WI38 (cell line): ENCODE measurements at regions not wholly inside any gene's neighbourhood (a gene's known extent, or its start where the extent isn't known, plus 50 kb on each side); places are given as distances from the start of the nearest gene placed in this dataset.

Source experiments
- H3K4me3 ChIP-seq: 2 replicates; pipeline ENCODE4 v1.5.1; 2011; ENCODE audit warnings: low read depth, mild to moderate bottlenecking, control low read depth, low read length
- TF ChIP-seq, protein P1 (sequence below): IDR thresholded peaks from 2 replicates; pipeline ENCODE4 v1.5.1; 2012; ENCODE audit warnings: low read depth, mild to moderate bottlenecking, control low read depth, low read length

DNA sequence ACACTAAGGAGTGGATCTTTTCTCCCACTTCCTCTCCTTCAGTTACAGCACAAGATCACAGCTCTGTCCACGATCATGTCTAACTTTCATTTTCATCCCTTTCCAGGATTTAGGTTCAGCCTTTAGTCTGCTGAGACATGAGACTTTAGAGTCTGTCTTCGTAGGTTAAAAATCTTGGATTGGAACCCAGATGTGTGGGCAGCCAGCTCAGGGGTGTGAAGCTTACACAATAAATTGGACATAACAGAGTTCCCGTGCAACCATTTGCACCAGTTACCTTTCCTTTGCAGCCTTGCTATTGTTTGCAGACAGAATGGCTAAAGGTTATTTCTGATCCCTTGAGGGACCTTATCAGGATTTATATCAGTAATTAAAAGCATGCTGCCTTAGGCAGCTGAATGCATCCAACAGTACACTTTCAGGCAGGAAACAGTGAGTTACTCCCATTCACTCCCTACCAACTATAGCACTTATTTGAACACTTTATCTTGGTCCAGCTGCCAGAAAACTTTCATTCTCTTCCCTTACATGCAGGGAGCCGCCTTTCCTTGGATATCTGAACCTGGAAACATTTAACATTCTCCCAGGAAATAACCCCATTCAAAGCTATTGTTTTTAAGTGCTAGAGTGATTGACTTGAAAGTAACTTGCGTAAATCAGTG is 87.3 kb downstream of the TMEM100 start:
- TF ChIP-seq, protein P1, sequence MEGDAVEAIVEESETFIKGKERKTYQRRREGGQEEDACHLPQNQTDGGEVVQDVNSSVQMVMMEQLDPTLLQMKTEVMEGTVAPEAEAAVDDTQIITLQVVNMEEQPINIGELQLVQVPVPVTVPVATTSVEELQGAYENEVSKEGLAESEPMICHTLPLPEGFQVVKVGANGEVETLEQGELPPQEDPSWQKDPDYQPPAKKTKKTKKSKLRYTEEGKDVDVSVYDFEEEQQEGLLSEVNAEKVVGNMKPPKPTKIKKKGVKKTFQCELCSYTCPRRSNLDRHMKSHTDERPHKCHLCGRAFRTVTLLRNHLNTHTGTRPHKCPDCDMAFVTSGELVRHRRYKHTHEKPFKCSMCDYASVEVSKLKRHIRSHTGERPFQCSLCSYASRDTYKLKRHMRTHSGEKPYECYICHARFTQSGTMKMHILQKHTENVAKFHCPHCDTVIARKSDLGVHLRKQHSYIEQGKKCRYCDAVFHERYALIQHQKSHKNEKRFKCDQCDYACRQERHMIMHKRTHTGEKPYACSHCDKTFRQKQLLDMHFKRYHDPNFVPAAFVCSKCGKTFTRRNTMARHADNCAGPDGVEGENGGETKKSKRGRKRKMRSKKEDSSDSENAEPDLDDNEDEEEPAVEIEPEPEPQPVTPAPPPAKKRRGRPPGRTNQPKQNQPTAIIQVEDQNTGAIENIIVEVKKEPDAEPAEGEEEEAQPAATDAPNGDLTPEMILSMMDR: no peak
- H3K4me3 ChIP-seq: peak overlapping the region; percentile 15; the same call in 1 of the 2 replicates

DNA sequence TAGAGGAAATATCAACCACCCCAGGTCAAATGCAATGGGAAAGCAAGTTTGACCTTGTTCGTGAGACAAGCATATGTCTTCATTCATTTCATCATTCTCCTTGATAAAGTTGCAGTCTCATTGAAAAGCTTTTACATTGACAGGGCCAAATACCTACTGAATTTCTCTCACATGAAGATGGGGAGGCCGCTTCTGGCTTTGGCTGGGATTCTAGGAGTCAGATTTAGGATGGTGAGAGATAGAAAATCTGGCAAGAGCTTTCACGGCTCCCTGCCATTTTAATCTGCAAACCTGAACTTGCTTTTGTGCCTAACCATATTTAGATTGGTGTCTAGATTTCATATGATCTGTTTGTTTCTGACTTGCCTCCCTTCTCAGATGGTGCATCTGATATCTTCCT is 88.0 kb downstream of the TMEM100 start:
- TF ChIP-seq, protein P1: no peak
- H3K4me3 ChIP-seq: no peak overlapping the region

DNA sequence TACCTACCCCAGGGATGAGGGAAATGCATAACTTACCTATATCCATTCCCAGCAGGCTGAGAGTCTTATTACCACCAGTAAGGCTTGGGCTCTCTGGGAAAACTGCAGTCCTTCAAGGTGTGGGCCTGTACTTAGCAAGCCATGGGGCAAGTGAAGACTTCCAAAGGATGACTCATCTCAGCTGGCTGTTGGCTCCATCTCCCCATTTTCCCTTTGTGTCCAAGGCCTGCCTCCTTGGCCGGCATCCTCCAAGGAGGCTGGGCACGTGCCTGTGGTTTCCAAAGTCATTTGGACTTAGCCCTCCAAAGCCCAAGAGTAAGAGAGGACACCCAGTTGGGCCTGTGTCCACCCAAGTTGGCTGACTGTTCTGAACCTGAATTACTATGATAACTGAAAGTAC is 89.8 kb downstream of the TMEM100 start:
- no peak overlapping the region for H3K4me3 ChIP-seq
- TF ChIP-seq, protein P1: no peak

DNA sequence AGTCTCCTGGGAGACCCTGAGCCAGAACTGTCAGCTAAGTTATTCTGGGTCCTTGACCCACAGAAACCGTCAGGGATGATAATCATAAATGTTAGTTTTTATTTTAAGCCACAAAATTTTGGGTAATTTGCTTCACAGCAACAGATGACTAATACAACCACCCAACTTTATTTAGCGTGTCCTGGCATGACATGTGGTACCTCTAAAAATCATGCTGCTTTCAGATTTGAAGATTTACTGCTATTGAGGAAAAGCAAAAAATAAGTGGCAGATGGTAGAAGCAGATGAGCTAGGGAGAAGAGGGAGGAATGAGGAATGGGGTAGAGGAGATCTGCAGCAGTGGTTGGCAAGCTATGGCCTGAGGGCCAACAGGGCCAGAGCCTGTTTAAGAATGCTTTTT is 90.4 kb downstream of the TMEM100 start:
- TF ChIP-seq, protein P1: no peak
- no peak overlapping the region for H3K4me3 ChIP-seq

DNA sequence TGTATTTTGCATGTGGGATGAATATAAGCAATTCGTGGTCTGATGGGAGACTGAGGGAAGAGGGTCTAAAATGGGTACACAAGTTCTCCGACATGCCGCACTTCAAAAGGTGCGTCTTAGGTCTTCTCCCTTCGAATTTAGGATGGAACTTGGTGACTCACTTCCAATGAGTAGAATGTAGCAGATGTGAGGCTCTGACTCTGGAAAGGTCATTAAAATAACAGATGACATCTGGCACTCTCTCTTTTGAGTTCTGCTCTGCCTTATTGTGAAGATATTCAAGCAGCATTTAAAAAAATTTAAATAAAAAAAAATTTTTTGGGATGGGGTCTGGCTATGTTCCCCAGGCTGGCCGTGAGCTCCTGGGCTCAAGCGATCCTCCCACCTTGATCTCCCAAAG is 92.7 kb downstream of the TMEM100 start:
- no peak overlapping the region for H3K4me3 ChIP-seq
- TF ChIP-seq, protein P1: no peak

DNA sequence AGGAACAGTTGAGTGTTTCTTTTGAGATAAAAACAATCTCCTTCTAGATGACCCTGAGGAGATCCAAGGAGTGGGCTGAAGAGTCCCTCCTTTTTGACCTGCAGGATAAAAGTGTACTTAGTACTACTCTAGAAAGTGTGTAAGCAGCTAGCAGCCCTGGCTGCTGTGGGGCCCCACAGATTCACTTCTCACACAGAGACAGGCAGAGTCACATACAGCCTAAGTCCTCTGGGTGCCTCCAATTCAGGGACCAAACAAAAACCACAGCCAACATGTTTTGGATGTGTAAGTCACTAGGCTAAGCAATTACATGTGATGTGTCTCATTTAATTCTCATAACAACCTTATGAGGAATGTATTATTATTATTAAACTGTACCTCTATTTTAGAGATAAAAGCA is 97.1 kb downstream of the TMEM100 start:
- H3K4me3 ChIP-seq: no peak overlapping the region
- TF ChIP-seq, protein P1: no peak

DNA sequence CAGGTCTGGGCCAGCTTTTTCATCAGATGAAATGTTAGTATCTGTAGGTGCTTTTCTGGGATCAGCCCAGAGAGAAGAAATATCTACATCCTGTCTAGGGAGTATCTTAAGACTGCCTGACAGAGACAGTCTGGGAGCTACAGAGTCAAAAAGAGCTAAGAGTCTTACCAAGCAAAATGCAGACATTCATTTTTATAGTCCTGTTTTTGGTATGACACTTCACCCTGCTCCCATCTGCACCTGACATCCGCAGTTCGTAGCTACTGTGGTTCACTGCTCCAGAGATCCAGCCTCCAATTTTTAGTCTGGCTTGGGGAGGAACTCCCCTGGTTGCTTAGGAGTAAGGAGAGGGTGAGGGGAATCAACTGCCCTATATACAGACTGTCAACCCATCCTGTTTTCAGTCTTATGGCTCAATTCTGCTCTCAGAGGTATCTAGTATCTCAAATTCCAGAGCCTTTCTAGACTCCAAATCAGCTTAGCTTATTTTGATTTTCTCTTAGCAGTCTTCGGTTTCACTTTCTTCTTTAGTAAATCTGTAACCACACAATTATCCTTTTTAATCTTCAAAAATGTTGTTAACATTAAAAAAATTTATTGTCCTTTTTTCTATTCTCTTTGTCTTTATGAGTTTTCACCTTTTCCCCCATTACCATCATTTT is 97.8 kb downstream of the TMEM100 start:
- H3K4me3 ChIP-seq: no peak overlapping the region
- TF ChIP-seq, protein P1: no peak
